HG03520 (cell line): ENCODE measurements at regions not wholly inside any gene's neighbourhood (a gene's known extent, or its start where the extent isn't known, plus 50 kb on each side); places are given as distances from the start of the nearest gene placed in this dataset.

Experiments
- ATAC-seq: cut with Tn5 transposase; IDR thresholded peaks from one replicate; pipeline ENCODE4 v1.9.1; 2021; ENCODE audit warnings: mild to moderate bottlenecking, moderate library complexity; ENCODE audit not compliant: unreplicated experiment

- ATAC-seq: no peak
Observed at GRCh38 chr14:53330441-53330840, 177.3 kb upstream of the DDHD1 start.

GRCh38 chr14:53328841-53329240 is 175.7 kb upstream of the DDHD1 start:
- no peak for ATAC-seq

GRCh38 chr14:53327716-53328115 is 174.6 kb upstream of the DDHD1 start:
- ATAC-seq: no peak

GRCh38 chr14:53325176-53325806 is 172.2 kb upstream of the DDHD1 start:
- ATAC-seq: no peak

- ATAC-seq: no peak
Observed at GRCh38 chr14:53316504-53316903, 163.4 kb upstream of the DDHD1 start.

- peak; percentile 82 for ATAC-seq
Observed at GRCh38 chr14:53310412-53310811, 157.3 kb upstream of the DDHD1 start.

- ATAC-seq: no peak
Observed at GRCh38 chr14:53306911-53307310, 153.8 kb upstream of the DDHD1 start.

- ATAC-seq: no peak
Observed at GRCh38 chr14:53306267-53306721, 153.2 kb upstream of the DDHD1 start.

- ATAC-seq: no peak
Observed at GRCh38 chr14:53304726-53305381, 151.7 kb upstream of the DDHD1 start.

GRCh38 chr14:53295985-53296582 is 143.0 kb upstream of the DDHD1 start:
- no peak for ATAC-seq

GRCh38 chr14:53295372-53295771 is 142.2 kb upstream of the DDHD1 start:
- ATAC-seq: no peak

GRCh38 chr14:53286301-53286700 is 133.2 kb upstream of the DDHD1 start:
- no peak for ATAC-seq

- ATAC-seq: no peak
Observed at GRCh38 chr14:53285821-53286220, 132.7 kb upstream of the DDHD1 start.

- ATAC-seq: no peak
Observed at GRCh38 chr14:53285064-53285463, 131.9 kb upstream of the DDHD1 start.

GRCh38 chr14:53278602-53279506 is 125.7 kb upstream of the DDHD1 start:
- ATAC-seq: no peak

GRCh38 chr14:53273671-53274072 is 120.5 kb upstream of the DDHD1 start:
- no peak for ATAC-seq

GRCh38 chr14:53265025-53265424 is 111.9 kb upstream of the DDHD1 start:
- ATAC-seq: no peak

- no peak for ATAC-seq
Observed at GRCh38 chr14:53260928-53261327, 107.8 kb upstream of the DDHD1 start.

- ATAC-seq: no peak
Observed at GRCh38 chr14:53260286-53260685, 107.2 kb upstream of the DDHD1 start.

- no peak for ATAC-seq
Observed at GRCh38 chr14:53252141-53252540, 99.0 kb upstream of the DDHD1 start.

- no peak for ATAC-seq
Observed at GRCh38 chr14:53249059-53249458, 95.9 kb upstream of the DDHD1 start.
